IMR-90 (cell line): ENCODE measurements at regions not wholly inside any gene's neighbourhood (a gene's known extent, or its start where the extent isn't known, plus 50 kb on each side); places are given as distances from the start of the nearest gene placed in this dataset.

Source experiments
- ATAC-seq: fragments of 200-7000 bp; cut with Tn5 transposase; 2 replicates; pipeline ENCODE4 v1.9.1; 2020; ENCODE audit warnings: low read depth, mild to moderate bottlenecking, moderate library complexity
- BruUV-seq: library from RNA; stranded (reverse); fragments of 400-500 nt; replicated peaks from 2 replicates; lab custom pipeline; 2021; lab: Mats Ljungman, UMichigan
- CTCF ChIA-PET: fragments of 300-600 bp; formaldehyde crosslinking; extraction: SDS; loops from one replicate; lab custom pipeline; 2021; ENCODE audit warnings: antibody characterized with exemption; lab: Yijun Ruan, JAX
- POLR2A ChIA-PET: fragments of 300-600 bp; sonication (Branson Sonifier 250); formaldehyde crosslinking; loops from one replicate; lab custom pipeline; 2022; ENCODE audit warnings: antibody characterized with exemption; ENCODE audit not compliant: unreplicated experiment; lab: Charles Lee
- DNase-seq: peaks from one replicate; pipeline ENCODE4 v3.0.0; 2013
- H2AFZ ChIP-seq: replicated peaks from 2 replicates; pipeline ENCODE3; 2013; ENCODE audit warnings: low read length, mild to moderate bottlenecking; ENCODE audit not compliant: poor library complexity
- H2AK5ac ChIP-seq: 2 replicates; pipeline ENCODE4 v1.6.1; 2013; ENCODE audit warnings: low read depth, low read length, inconsistent platforms
- H2AK9ac ChIP-seq: replicated peaks from 2 replicates; pipeline ENCODE3; 2013; ENCODE audit warnings: mild to moderate bottlenecking, low read depth, low read length, moderate library complexity; ENCODE audit not compliant: poor library complexity
- H2BK120ac ChIP-seq: 2 replicates; pipeline ENCODE4 v1.6.1; 2013; ENCODE audit warnings: low read depth, low read length, inconsistent platforms
- H2BK15ac ChIP-seq: 3 replicates; pipeline ENCODE4 v1.6.1; 2013; ENCODE audit warnings: low read depth, low read length, inconsistent platforms
- H2BK20ac ChIP-seq: 2 replicates; pipeline ENCODE4 v1.6.1; 2013; ENCODE audit warnings: low read depth, mild to moderate bottlenecking, inconsistent platforms, low read length, moderate library complexity
- H2BK5ac ChIP-seq: 2 replicates; pipeline ENCODE4 v1.6.1; 2013; ENCODE audit warnings: mild to moderate bottlenecking, low read depth, low read length, inconsistent platforms; ENCODE audit not compliant: poor library complexity, severe bottlenecking
- H3K14ac ChIP-seq: replicated peaks from 2 replicates; pipeline ENCODE4 v1.6.1; 2013; ENCODE audit warnings: low read depth, low read length, inconsistent platforms
- H3K18ac ChIP-seq: 2 replicates; pipeline ENCODE4 v1.6.1; 2013; ENCODE audit warnings: low read depth, low read length, control low read depth
- H3K23ac ChIP-seq: 2 replicates; pipeline ENCODE4 v1.6.1; 2013; ENCODE audit warnings: low read depth, low read length, inconsistent platforms
- H3K27ac ChIP-seq: 2 replicates; pipeline ENCODE4 v1.5.1; 2013; ENCODE audit warnings: mild to moderate bottlenecking, control low read depth, low read length; ENCODE audit not compliant: insufficient read depth
- H3K27me3 ChIP-seq: 2 replicates; pipeline ENCODE4 v1.6.1; 2013; ENCODE audit warnings: low read length; ENCODE audit not compliant: control insufficient read depth, insufficient read depth
- H3K36me3 ChIP-seq: 2 replicates; pipeline ENCODE4 v1.6.1; 2013; ENCODE audit warnings: low read length, mixed read lengths; ENCODE audit not compliant: control insufficient read depth, insufficient read depth
- H3K4ac ChIP-seq: 2 replicates; pipeline ENCODE4 v1.6.1; 2013; ENCODE audit warnings: low read depth, low read length, inconsistent platforms
- H3K4me1 ChIP-seq: 2 replicates; pipeline ENCODE4 v1.6.1; 2013; ENCODE audit warnings: low read length, mixed read lengths; ENCODE audit not compliant: control insufficient read depth, insufficient read depth
- H3K4me2 ChIP-seq: 2 replicates; pipeline ENCODE4 v1.6.1; 2013; ENCODE audit warnings: low read depth, mild to moderate bottlenecking, control low read depth, low read length, moderate library complexity
- H3K4me3 ChIP-seq: 2 replicates; pipeline ENCODE4 v1.5.1; 2013; ENCODE audit warnings: low read depth, mild to moderate bottlenecking, control low read depth, low read length, moderate library complexity; ENCODE audit not compliant: insufficient read depth
- H3K56ac ChIP-seq: 2 replicates; pipeline ENCODE4 v1.6.1; 2013; ENCODE audit warnings: low read length, inconsistent platforms; ENCODE audit not compliant: insufficient read depth; ENCODE audit errors: extremely low read depth
- H3K79me1 ChIP-seq, 2 experiments: 2 replicates each; pipeline ENCODE4 v1.6.1; 2013; ENCODE audit warnings: low read length in 2 of 2, inconsistent platforms in 1 of 2, low read depth in 1 of 2
- H3K9ac ChIP-seq: 2 replicates; pipeline ENCODE4 v1.6.1; 2013; ENCODE audit warnings: low read depth, low read length, control low read depth
- H3K9me1 ChIP-seq: 2 replicates; pipeline ENCODE4 v1.6.1; 2013; ENCODE audit warnings: low read length, inconsistent platforms; ENCODE audit not compliant: insufficient read depth
- H3K9me3 ChIP-seq: 2 replicates; pipeline ENCODE4 v1.6.1; 2013; ENCODE audit warnings: low read length; ENCODE audit not compliant: control insufficient read depth, insufficient read depth
- H4K20me1 ChIP-seq: 2 replicates; pipeline ENCODE4 v1.6.1; 2013; ENCODE audit warnings: low read length, inconsistent platforms; ENCODE audit not compliant: insufficient read depth
- H4K5ac ChIP-seq: 2 replicates; pipeline ENCODE4 v1.6.1; 2013; ENCODE audit warnings: mild to moderate bottlenecking, low read depth, low read length, control low read depth
- H4K8ac ChIP-seq, 2 experiments: 2 replicates each; pipeline ENCODE4 v1.6.1; 2013; ENCODE audit warnings: low read depth in 2 of 2, low read length in 2 of 2, control low read depth in 1 of 2, inconsistent platforms in 1 of 2
- H4K91ac ChIP-seq: 2 replicates; pipeline ENCODE4 v1.6.1; 2013; ENCODE audit warnings: low read depth, low read length, inconsistent platforms; ENCODE audit not compliant: insufficient read depth
- BHLHE40 ChIP-seq: fragments of 150-350 bp; IDR thresholded peaks from 2 replicates; pipeline ENCODE4 v1.6.1; 2016; ENCODE audit warnings: mild to moderate bottlenecking, low read depth, low read length
- CEBPB ChIP-seq: IDR thresholded peaks from 2 replicates; pipeline ENCODE4 v1.6.1; 2012; ENCODE audit warnings: low read depth, low read length, improper control_type of control experiment
- FOS ChIP-seq: fragments of 150-350 bp; IDR thresholded peaks from 2 replicates; pipeline ENCODE4 v1.6.1; 2016; ENCODE audit warnings: low read depth, low read length
- MXI1 ChIP-seq: IDR thresholded peaks from 2 replicates; pipeline ENCODE4 v1.6.1; 2012; ENCODE audit warnings: low read depth, mild to moderate bottlenecking, low read length, moderate library complexity, borderline replicate concordance
- NFE2L2 ChIP-seq: fragments of 150-350 bp; IDR thresholded peaks from 2 replicates; pipeline ENCODE4 v1.6.1; 2016; ENCODE audit warnings: low read depth, mild to moderate bottlenecking, low read length
- POLR2A ChIP-seq: IDR thresholded peaks from 2 replicates; pipeline ENCODE4 v1.6.1; 2012; ENCODE audit warnings: mild to moderate bottlenecking, low read depth, low read length
- RAD21 ChIP-seq: IDR thresholded peaks from 2 replicates; pipeline ENCODE4 v1.6.1; 2012; ENCODE audit warnings: low read length, improper control_type of control experiment
- RCOR1 ChIP-seq: IDR thresholded peaks from 2 replicates; pipeline ENCODE4 v1.6.1; 2012; ENCODE audit warnings: mild to moderate bottlenecking, low read length, improper control_type of control experiment; ENCODE audit not compliant: insufficient replicate concordance
- WGBS, 2 experiments: methylation state at CpG; one replicate each; pipeline versions ENCODE4 v1.1.5 to v1.1.7; 2013; ENCODE audit warnings: missing lambda C conversion rate in 2 of 2; ENCODE audit not compliant: insufficient read length in 1 of 2; ENCODE audit errors: extremely low coverage in 2 of 2; 5-methylcytosine and 5-hydroxymethylcytosine counted together
- dilution Hi-C: fragments of 300-500 bp; cut with HindIII; formaldehyde crosslinking; loops from one replicate; pipeline ENCODE4 v1.14.3; 2018; ENCODE audit warnings: low sequenced_read_pairs; ENCODE audit not compliant: unreplicated experiment
- in situ Hi-C: fragments of 300-500 bp; cut with MboI; formaldehyde crosslinking; loops from 3 replicates; pipeline ENCODE4 v1.14.3; 2019; ENCODE audit warnings: low sequenced_read_pairs, inconsistent platforms, mixed read lengths
- intact Hi-C: fragments of 100-400 bp; cut with micrococcal nuclease; formaldehyde crosslinking; loops from 2 replicates; pipeline ENCODE4 v1.10.0; 2022
- TF ChIP-seq, protein P1 (sequence below): conservative IDR thresholded peaks from 2 replicates; pipeline ENCODE4 v1.5.1; 2012; ENCODE audit warnings: mild to moderate bottlenecking, low read depth, low read length, improper control_type of control experiment
- TF ChIP-seq, protein P2 (sequence below): fragments of 150-350 bp; IDR thresholded peaks from 2 replicates; pipeline ENCODE4 v1.6.1; 2017; ENCODE audit warnings: mild to moderate bottlenecking, antibody characterized with exemption, low read length, low read depth
- TF ChIP-seq, protein P3 (sequence below): fragments of 150-350 bp; IDR thresholded peaks from 2 replicates; pipeline ENCODE4 v1.6.1; 2016; ENCODE audit warnings: low read depth, mild to moderate bottlenecking, low read length, moderate library complexity, borderline replicate concordance

DNA sequence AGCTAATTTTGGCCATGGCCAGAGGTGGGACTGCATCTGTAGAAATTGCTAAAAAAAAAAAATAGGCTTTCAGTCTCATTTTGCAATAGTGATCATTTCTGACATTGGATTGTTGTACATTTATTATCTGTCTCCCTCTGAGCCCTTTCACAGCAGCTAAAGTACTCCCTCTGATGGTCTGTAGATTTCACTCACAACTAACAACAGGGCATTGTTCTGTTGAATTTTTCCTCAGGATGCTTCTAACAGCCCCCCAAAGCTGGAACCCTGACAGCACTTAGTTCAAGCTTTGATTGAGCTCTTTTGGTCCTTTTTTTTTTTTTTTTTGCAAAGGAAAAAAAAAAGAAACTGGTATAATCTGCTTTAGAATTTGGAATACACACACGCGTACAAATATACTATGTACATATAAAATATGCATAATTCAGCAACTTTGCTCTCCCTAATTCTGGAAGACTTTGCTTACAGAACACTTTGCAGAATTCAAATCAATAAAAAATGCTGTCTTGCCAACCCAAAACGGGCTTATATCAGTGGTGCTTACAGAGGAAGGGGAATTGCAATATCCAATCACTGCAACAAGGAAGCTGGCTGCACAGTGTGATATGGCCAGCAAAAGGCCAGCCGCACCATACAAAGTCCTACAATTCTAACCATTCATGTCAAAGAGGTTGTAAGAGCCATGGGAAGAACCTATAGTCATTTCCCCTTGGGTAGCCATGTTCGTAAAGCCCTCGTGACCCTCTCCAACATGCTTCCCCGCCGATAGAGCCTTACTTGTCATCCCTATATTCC, 406.4 kb downstream of the SMARCA1 start:
- no peak overlapping the region for H3K4me3 ChIP-seq
- H3K4me1 ChIP-seq = no peaks in the 10 kb centered on the region
- TF ChIP-seq, protein P1, sequence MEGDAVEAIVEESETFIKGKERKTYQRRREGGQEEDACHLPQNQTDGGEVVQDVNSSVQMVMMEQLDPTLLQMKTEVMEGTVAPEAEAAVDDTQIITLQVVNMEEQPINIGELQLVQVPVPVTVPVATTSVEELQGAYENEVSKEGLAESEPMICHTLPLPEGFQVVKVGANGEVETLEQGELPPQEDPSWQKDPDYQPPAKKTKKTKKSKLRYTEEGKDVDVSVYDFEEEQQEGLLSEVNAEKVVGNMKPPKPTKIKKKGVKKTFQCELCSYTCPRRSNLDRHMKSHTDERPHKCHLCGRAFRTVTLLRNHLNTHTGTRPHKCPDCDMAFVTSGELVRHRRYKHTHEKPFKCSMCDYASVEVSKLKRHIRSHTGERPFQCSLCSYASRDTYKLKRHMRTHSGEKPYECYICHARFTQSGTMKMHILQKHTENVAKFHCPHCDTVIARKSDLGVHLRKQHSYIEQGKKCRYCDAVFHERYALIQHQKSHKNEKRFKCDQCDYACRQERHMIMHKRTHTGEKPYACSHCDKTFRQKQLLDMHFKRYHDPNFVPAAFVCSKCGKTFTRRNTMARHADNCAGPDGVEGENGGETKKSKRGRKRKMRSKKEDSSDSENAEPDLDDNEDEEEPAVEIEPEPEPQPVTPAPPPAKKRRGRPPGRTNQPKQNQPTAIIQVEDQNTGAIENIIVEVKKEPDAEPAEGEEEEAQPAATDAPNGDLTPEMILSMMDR = no peak
- TF ChIP-seq MXI1 = no peak
- TF ChIP-seq NFE2L2 = no peak
- no peak for TF ChIP-seq POLR2A
- TF ChIP-seq, protein P2, sequence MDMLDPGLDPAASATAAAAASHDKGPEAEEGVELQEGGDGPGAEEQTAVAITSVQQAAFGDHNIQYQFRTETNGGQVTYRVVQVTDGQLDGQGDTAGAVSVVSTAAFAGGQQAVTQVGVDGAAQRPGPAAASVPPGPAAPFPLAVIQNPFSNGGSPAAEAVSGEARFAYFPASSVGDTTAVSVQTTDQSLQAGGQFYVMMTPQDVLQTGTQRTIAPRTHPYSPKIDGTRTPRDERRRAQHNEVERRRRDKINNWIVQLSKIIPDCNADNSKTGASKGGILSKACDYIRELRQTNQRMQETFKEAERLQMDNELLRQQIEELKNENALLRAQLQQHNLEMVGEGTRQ = no peak
- no peak for TF ChIP-seq CEBPB
- TF ChIP-seq RCOR1 = no peak
- TF ChIP-seq RAD21 = no peak
- TF ChIP-seq, protein P3, sequence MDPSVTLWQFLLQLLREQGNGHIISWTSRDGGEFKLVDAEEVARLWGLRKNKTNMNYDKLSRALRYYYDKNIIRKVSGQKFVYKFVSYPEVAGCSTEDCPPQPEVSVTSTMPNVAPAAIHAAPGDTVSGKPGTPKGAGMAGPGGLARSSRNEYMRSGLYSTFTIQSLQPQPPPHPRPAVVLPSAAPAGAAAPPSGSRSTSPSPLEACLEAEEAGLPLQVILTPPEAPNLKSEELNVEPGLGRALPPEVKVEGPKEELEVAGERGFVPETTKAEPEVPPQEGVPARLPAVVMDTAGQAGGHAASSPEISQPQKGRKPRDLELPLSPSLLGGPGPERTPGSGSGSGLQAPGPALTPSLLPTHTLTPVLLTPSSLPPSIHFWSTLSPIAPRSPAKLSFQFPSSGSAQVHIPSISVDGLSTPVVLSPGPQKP = no peak
- no peak for TF ChIP-seq FOS
- TF ChIP-seq BHLHE40 = no peak
- no peak overlapping the region for H2BK5ac ChIP-seq
- ChIA-PET POLR2A (no interaction called here), CTCF (no interaction called here)
- no peaks in the 10 kb centered on the region for H3K9me1 ChIP-seq
- no peak overlapping the region for H2AK9ac ChIP-seq
- no peak overlapping the region for H4K8ac ChIP-seq
- H3K56ac ChIP-seq = no peak overlapping the region
- intact Hi-C loops (no loop called here), in situ Hi-C loops (no loop called here), dilution Hi-C loops (no loop called here)
- H3K36me3 ChIP-seq = no peaks in the 10 kb centered on the region
- H3K79me1 ChIP-seq = no peaks in the 10 kb centered on the region
- H3K4ac ChIP-seq = no peak overlapping the region
- no peak overlapping the region for H3K27ac ChIP-seq
- no peak overlapping the region for H3K9ac ChIP-seq
- H3K18ac ChIP-seq = no peak overlapping the region
- H2AFZ ChIP-seq = no peak overlapping the region
- ATAC-seq = no peak
- no peak overlapping the region for H2AK5ac ChIP-seq
- no peaks in the 10 kb centered on the region for H4K20me1 ChIP-seq
- H2BK120ac ChIP-seq = no peak overlapping the region
- WGBS, 2 experiments = 57% methylated on average over 4 of the region's 8 CpGs; no CpG with 5 or more reads in 1 of the 2 experiments
- no TSS peak for BruUV-seq
- no peak overlapping the region for H4K5ac ChIP-seq
- no peaks in the 10 kb centered on the region for H3K27me3 ChIP-seq
- H3K9me3 ChIP-seq = no peaks in the 10 kb centered on the region
- H2BK15ac ChIP-seq = no peak overlapping the region
- H3K4me2 ChIP-seq = no peak overlapping the region
- no peak overlapping the region for H3K14ac ChIP-seq
- no peak overlapping the region for H3K23ac ChIP-seq
- DNase-seq = no peak
- H4K91ac ChIP-seq = no peak overlapping the region
- no peak overlapping the region for H2BK20ac ChIP-seq
